Gastrocnemius medialis (tissue), 4 donors: ENCODE measurements at regions not wholly inside any gene's neighbourhood (a gene's known extent, or its start where the extent isn't known, plus 50 kb on each side); places are given as distances from the start of the nearest gene placed in this dataset.

Source experiments
- ATAC-seq, 2 donors: fragments of 150-250 bp; one replicate each; pipeline ENCODE4 v1.9.1; 2016
- DNase-seq, 2 donors: peaks; one replicate each; pipeline ENCODE4 v3.0.0-alpha.2; 2019
- H3K27ac ChIP-seq, 4 donors: fragments of 200-600 bp; sonication (generic); 1 replicate in 1 of 4; 2 replicates in 3 of 4; pipeline ENCODE4 v1.5.1; 2016 to 2018; ENCODE audit warnings: mild to moderate bottlenecking in 2 of 4, moderate library complexity in 1 of 4
- H3K27me3 ChIP-seq, 3 donors: fragments of 200-600 bp; sonication (generic) in 2 of 3; 1 replicate in 1 of 3; 2 replicates in 2 of 3; pipeline versions ENCODE4 v1.5.1 to v1.6.0; 2016 to 2019; ENCODE audit warnings: mild to moderate bottlenecking in 1 of 3, moderate library complexity in 1 of 3
- H3K36me3 ChIP-seq, 2 donors: fragments of 200-600 bp; sonication (generic) in 1 of 2; one replicate each; pipeline ENCODE4 v1.5.1; 2017 to 2018
- H3K4me1 ChIP-seq, 2 donors: fragments of 200-600 bp; sonication (generic) in 1 of 2; one replicate each; pipeline ENCODE4 v1.5.1; 2016 to 2017; ENCODE audit warnings: mild to moderate bottlenecking in 2 of 2
- H3K4me3 ChIP-seq, 4 donors: fragments of 200-600 bp; sonication (generic) in 3 of 4; 1 replicate in 1 of 4; 2 replicates in 3 of 4; pipeline ENCODE4 v1.5.1; 2016 to 2019; ENCODE audit warnings: mild to moderate bottlenecking in 2 of 4
- H3K9me3 ChIP-seq, 3 donors: fragments of 200-600 bp; sonication (generic) in 2 of 3; 1 replicate in 1 of 3; 2 replicates in 2 of 3; pipeline ENCODE4 v1.5.1; 2016 to 2019
- CTCF ChIP-seq, 5 experiments: fragments of 450-650 bp in 3 of 5; fragments of 200-600 bp in 2 of 5; sonication (generic) in 2 of 5; IDR thresholded peaks in 4 of 5; conservative IDR thresholded peaks in 1 of 5; 1 replicate in 4 of 5; 2 replicates in 1 of 5; pipeline ENCODE4 v1.5.1; 2016 to 2019; ENCODE audit warnings: antibody characterized with exemption in 5 of 5, mild to moderate bottlenecking in 3 of 5, moderate library complexity in 3 of 5
- POLR2A ChIP-seq, 2 donors: fragments of 450-650 bp; IDR thresholded peaks; one replicate each; pipeline ENCODE4 v1.6.1; 2017; ENCODE audit warnings: antibody characterized with exemption in 2 of 2, mild to moderate bottlenecking in 2 of 2, moderate library complexity in 2 of 2
- in situ Hi-C, 4 donors: fragments of 200-750 bp; cut with MboI; loops; one replicate each; pipeline versions ENCODE4 v1.15.0 to v1.8.0; 2017; ENCODE audit warnings: low sequenced_read_pairs in 4 of 4
- intact Hi-C: fragments of 100-400 bp; cut with DNase I; formaldehyde crosslinking; loops from one replicate; pipeline ENCODE4 v1.15.1; 2023; ENCODE audit warnings: low total_unique reads

- Histone ChIP-seq H3K4me3 (no peak overlapping the region), H3K27ac (no peak overlapping the region), H3K36me3 (no peaks in the 10 kb centered on the region), H3K27me3 (no peaks in the 10 kb centered on the region), H3K9me3 (no peaks in the 10 kb centered on the region), H3K4me1 (no peaks in the 10 kb centered on the region)
- TF ChIP-seq CTCF (IDR thresholded peaks at IDR 0.05 in 4 of 5, conservative IDR thresholded peaks at IDR 0.05 in 1 of 5) (no peak), POLR2A (IDR thresholded peaks at IDR 0.05) (no peak)
- intact Hi-C loops (no loop called here), in situ Hi-C loops (loop anchor here in 2 of 4 donors (25.0 kb wide), 1 partner anchor 605 kb away; the partner anchor contains the start of gene FOXF2 (in 2 of the 2))
- ATAC-seq (no peak), DNase-seq (no peak)
Observed at GRCh38 chr6:782141-782540, 89.2 kb upstream of the EXOC2 start.

- TF ChIP-seq POLR2A (IDR thresholded peaks at IDR 0.05) (no peak), CTCF (IDR thresholded peaks at IDR 0.05 in 4 of 5, conservative IDR thresholded peaks at IDR 0.05 in 1 of 5) (no peak)
- ATAC-seq: no peak
- no peak overlapping the region for H3K27ac ChIP-seq
- no peaks in the 10 kb centered on the region for H3K9me3 ChIP-seq
- no peaks in the 10 kb centered on the region for H3K4me1 ChIP-seq
- DNase-seq: no peak
- no peaks in the 10 kb centered on the region for H3K27me3 ChIP-seq
- no peak overlapping the region for H3K4me3 ChIP-seq
- intact Hi-C loops: no loop called here
- no peaks in the 10 kb centered on the region for H3K36me3 ChIP-seq
- in situ Hi-C loops: loop anchor here in 2 of 4 donors (25.0 kb wide), 1 partner anchor 606 kb away; the partner anchor contains the start of gene FOXF2 (in 2 of the 2)
Observed at GRCh38 chr6:781350-781961, 88.5 kb upstream of the EXOC2 start.

GRCh38 chr6:780706-781105 lies 87.8 kb upstream of the EXOC2 start:
- Histone ChIP-seq H3K27me3 (no peaks in the 10 kb centered on the region), H3K36me3 (no peaks in the 10 kb centered on the region), H3K4me3 (no peak overlapping the region), H3K27ac (no peak overlapping the region), H3K9me3 (no peaks in the 10 kb centered on the region), H3K4me1 (no peaks in the 10 kb centered on the region)
- DNase-seq: no peak
- in situ Hi-C loops: loop anchor here in 2 of 4 donors (25.0 kb wide), 1 partner anchor 607 kb away; the partner anchor contains the start of gene FOXF2 (in 2 of the 2)
- no peak for ATAC-seq
- TF ChIP-seq CTCF (IDR thresholded peaks at IDR 0.05 in 4 of 5, conservative IDR thresholded peaks at IDR 0.05 in 1 of 5): no peak
- TF ChIP-seq POLR2A (IDR thresholded peaks at IDR 0.05): no peak
- intact Hi-C loops: no loop called here

- H3K27ac ChIP-seq: no peak overlapping the region
- no peaks in the 10 kb centered on the region for H3K36me3 ChIP-seq
- ATAC-seq (no peak), DNase-seq (no peak)
- in situ Hi-C loops: loop anchor here in 2 of 4 donors (25.0 kb wide), 1 partner anchor 610 kb away; the partner anchor contains the start of gene FOXF2 (in 2 of the 2)
- TF ChIP-seq POLR2A (IDR thresholded peaks at IDR 0.05) (no peak), CTCF (IDR thresholded peaks at IDR 0.05 in 4 of 5, conservative IDR thresholded peaks at IDR 0.05 in 1 of 5) (no peak)
- H3K27me3 ChIP-seq: no peaks in the 10 kb centered on the region
- H3K4me1 ChIP-seq: no peaks in the 10 kb centered on the region
- no peaks in the 10 kb centered on the region for H3K9me3 ChIP-seq
- intact Hi-C loops: no loop called here
- H3K4me3 ChIP-seq: no peak overlapping the region
Observed at GRCh38 chr6:776951-777350, 84.0 kb upstream of the EXOC2 start.
